SKM-1 treated with dmso at 0.1 percent for 144 hours (cell line): ENCODE measurements at regions not wholly inside any gene's neighbourhood (a gene's known extent, or its start where the extent isn't known, plus 50 kb on each side); places are given as distances from the start of the nearest gene placed in this dataset.

Experiments
- DNase-seq: peaks from one replicate; lab custom pipeline; 2025; ENCODE audit not compliant: unreplicated experiment; lab: John Stamatoyannopoulos, UW

GRCh38 chr16:73764321-73764720 is 532.3 kb upstream of the PSMD7 start:
- DNase-seq = no peak

DNA sequence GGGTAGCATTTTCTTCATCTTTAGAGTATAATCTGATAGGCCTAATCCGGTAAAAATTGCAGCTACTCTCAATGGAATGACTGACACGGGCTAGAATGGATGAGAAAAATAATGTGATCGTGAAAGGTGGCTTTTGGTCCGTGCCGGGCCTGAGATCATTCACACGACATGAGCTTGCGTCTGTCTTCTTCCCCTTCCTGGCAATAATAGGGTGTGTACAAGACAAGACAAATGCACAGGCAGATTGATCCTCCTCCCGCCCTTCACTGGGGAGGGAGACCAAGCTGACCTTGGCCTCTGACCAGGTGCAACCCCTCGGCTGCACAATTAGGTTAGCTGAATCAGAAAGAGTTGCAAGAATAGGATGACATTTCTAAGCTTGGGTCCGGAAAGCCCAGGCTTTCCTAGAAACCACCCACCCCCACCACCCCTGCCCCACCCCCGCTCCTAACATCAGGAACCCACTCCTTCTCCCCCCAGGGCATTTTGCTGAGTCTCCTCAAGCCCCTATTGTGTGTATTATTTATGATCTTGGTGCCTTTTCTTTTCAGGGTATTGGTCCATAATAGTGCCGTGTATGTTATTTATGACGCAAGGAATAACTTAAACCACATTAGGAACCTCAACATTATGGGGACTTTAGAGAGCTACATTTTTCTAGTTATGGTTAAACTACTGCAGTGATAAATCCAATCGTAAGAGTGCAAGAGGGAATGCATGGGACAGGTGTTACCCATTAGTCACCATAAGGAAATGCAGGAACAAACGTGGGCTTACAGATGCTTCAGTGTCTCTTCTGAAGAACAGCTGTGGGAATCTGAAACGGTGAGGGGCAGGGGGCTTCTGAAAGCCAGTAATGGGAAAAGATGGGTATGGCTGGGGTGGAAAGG is 540.1 kb upstream of the PSMD7 start:
- no peak for DNase-seq

GRCh38 chr16:73753931-73754330 is 542.7 kb upstream of the PSMD7 start:
- DNase-seq = no peak

- DNase-seq = no peak
Observed at GRCh38 chr16:73750639-73751038, 546.0 kb upstream of the PSMD7 start.

DNA sequence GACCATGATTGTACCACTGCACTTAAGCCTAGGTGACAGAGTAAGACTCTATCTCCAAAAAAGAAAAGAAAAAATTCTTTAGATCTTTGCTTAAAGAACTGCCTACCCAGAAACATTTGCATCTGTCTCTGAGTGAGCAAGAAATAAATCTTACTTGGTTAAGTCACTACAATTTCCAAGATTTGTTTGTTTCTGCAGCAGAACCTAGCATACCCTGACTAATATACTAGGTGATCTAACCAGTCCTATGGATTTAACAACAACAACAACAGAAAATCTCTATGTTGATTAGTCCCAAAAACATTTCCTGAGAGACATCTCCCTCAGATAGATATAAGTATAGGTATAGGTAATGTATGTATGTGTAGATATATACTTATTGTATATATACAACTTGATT is 549.3 kb upstream of the PSMD7 start:
- no peak for DNase-seq

DNA sequence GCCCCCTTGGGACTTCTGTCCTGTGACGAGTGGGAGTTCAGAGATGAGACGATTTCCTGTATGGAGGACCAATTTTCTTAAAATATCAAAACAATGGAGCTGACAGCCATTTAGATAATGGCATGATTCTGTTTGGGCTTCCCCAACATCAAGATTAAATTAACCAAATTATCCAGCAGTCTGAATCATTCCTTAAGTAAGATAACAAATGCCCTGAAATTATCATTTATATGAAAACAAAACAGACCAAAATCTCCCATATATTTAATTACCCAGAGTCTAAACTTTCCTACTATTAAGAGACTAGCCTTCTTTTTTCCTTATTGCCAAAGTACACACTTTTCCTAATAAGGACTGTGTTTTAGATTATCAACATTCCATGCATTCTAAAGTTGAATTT is 550.1 kb upstream of the PSMD7 start:
- no peak for DNase-seq

GRCh38 chr16:73743665-73744496 is 552.7 kb upstream of the PSMD7 start:
- DNase-seq = no peak

- no peak for DNase-seq
Observed at GRCh38 chr16:73739049-73739769, 557.4 kb upstream of the PSMD7 start.

GRCh38 chr16:73738266-73738665 is 558.3 kb upstream of the PSMD7 start:
- DNase-seq = no peak

DNA sequence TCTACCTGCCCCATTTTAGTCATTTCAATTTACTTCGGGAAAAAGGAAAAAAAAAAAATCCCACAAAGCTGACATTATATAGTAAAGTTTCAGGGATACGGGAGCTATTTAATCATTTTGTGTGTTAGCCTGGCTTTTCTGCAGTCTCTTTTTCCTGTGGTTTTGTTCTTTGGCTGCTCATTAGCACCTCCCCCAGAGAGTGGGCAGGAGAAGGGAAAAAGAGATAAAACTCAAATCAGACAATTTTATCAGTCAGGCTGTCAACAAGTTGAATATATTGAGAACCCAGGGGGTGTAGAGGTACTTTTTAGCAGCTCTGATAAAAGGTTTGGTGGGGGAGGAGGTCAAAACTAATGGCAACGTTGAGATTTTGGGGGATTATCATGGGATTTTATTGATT is 559.0 kb upstream of the PSMD7 start:
- DNase-seq = no peak

DNA sequence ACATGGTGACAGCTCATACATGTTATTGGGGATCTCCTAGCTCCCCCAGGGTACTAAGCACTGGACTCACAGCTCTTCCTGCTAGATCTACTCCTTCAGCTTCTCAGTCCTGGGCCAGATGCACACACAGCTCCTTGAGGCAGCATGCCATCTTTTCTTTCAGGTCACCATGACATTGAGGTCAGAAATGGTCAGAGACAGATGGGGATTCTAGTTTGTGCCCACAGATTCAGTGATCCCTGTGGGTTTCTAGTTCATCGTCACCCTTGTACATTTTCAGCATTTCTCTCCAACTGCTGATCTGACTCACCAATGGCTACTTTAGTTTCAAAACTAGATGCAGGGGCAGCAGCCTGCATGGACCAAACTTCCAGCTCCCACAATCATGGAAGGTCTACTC is 560.7 kb upstream of the PSMD7 start:
- DNase-seq = no peak

DNA sequence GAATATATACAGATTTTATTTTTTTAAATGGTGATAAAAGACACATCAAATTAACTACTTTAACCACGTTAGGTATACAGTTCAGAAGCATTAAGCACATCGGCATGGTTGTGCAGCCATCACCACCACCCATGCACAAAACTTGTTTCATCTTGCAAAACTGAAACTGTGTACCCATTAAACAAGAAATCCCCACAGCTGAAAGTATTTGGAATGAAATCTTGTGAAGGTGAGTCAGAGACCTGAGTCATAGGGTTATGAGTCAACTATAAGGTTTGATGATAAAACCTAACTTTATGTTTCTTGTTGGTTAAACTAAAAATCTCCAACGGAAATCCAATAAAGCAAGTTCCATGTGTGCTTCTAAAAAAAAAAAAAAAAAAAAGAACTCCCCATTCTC is 561.6 kb upstream of the PSMD7 start:
- no peak for DNase-seq

DNA sequence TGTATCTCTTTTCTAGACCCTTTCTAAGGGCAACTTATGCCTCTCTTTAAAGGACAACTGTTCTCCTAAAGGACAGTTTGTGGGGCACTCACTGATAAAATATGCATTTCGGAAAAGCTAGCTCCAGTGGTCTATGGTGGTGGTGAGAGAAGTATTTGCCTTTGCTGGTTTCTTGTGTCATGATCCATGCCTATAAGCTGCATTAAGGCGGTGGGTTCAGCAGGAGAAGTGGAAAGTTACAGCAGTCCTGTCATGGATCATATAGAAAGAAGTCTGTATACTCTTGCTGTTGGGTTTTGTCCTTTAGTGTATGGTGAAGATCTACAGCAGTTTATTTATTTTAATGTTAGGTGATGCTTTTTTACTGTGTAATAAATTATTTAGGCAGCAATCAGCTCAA is 563.9 kb upstream of the PSMD7 start:
- no peak for DNase-seq

DNA sequence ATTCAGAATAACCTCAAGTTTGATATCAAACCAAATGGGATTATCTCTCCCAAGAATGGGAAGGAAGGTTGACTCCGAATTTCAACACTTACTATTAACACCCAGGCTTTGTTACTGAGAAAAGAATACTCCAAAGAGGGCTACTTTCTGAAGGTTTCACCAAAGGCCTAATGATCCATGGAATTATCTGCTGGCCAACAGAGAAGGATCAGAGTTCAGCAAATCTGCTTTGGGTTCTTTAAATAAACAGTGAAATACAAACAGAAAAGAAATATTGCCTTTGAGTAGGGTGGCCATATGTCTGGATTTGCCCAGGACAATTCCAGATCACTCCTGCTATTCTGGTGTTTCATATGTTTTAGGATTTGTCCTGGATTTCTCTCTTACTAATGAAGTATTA is 564.5 kb upstream of the PSMD7 start:
- DNase-seq = no peak

GRCh38 chr16:73730481-73731090 is 566.0 kb upstream of the PSMD7 start:
- DNase-seq = no peak

DNA sequence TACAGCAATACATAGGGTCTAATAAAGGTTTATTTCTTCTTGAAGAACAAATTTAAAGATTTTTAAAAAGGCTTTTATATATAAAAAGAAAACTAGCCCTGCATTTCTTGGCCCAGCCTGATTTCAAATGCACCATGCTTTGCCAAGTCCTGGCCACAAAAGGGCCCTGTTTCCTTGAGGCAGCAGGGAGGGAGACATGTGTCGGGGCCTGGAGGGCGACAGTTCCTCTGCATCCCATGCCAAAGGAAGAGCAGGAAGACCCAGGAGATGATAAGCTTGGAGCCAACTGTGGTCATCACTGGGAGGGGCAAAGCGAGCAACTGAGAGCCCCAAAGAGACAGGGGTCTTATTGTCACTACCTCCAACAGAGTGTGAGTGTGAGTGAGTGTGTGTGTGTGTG is 571.5 kb upstream of the PSMD7 start:
- DNase-seq = no peak

DNA sequence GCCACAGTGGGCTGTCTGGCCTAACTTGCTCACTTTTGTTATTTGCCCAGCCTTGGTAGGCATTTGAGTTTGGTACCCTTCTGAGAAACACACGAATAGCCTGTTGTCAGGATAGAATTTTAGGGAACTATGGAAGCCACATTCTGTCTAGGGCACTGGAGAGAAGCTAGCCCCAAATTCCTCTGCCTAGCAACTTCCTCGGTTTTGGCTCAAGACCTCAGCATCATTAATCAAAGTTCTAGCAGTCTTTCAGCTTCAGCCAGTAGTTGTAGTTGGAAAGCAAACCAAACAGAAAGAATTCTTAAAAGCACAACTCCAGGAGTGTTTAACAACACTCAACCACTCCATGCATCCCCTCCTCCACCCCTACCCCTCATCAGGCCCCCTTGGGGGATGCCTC is 572.1 kb upstream of the PSMD7 start:
- DNase-seq = no peak

DNA sequence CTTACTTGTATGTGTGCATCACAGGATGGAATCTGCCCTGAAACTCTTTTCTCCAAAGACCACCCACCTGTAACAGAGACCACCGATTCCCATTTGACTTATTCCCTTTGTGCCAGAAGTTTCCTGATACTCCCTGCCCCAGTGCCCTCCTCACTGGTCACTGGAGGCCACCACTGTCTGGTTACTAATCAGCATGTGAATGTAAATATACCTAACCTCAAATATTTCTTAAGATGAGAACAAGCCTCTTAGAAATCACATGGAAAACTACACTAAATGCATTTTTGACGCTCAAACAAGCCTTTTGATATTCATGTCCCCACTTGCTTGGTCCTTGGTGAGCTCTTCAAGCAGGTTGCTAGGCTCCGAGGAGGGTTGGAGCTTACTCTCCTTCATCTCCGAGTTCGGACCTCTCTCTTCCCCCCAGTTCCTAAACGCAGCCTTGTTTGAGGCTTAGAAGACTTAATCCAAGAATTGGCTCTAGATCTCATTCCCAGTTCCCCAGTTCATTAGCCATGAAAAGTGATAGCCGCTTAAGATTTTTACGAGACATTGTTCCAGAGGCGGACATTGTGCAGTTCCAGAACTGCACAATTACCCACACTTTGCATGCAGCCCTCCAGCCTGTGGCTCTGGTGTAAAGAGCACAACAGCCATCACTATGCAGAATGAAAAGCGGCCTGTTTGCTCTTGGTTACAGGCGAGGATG is 579.2 kb upstream of the PSMD7 start:
- DNase-seq = no peak

- DNase-seq = no peak
Observed at GRCh38 chr16:73714976-73715375, 581.6 kb upstream of the PSMD7 start.

DNA sequence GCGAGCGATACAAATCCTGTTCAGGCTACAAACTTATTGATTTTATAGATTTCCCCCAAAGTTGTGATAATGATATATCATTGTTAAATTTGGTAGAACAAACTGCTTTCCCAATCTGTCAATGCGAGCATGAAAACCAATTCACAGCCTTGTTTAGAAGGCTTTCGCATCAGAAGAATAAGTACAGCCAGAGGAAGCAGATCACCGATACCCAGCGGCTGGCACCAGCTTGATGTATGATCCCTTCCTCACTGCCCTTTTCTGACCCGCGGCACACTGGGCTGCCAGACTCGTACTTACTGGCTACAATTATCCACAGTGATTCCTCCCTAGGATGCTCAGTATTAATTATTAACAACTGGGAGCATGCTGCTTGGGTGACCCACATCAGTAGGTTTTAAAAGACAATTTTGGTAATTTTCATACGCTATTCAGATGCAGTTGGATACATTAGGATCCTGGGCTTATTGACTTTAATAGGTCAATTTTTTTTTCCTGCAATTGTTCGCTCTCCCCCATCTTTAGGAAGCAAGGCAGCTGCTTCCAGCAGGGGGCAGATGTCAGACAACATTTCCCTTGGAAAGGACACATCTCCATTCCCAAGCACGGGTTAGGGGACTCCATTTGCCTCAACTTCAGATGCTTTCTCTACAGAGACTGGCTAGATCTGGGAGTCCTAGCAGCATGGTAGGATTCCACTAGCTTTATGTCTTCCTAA is 582.7 kb upstream of the PSMD7 start:
- DNase-seq = no peak
